Liver (tissue), 8 donors: ENCODE measurements at regions not wholly inside any gene's neighbourhood (a gene's known extent, or its start where the extent isn't known, plus 50 kb on each side); places are given as distances from the start of the nearest gene placed in this dataset.

ENCODE experiments used
- DNase-seq: peaks from one replicate; pipeline ENCODE4 v3.0.0-alpha.2; 2017; ENCODE audit warnings: low spot score
- H3K27ac ChIP-seq, 2 donors: one replicate each; pipeline ENCODE4 v1.7.0; 2013; ENCODE audit warnings: inconsistent platforms in 2 of 2, low read length in 2 of 2, control low read depth in 1 of 2, low read depth in 1 of 2, mild to moderate bottlenecking in 1 of 2
- H3K27me3 ChIP-seq, 4 donors: one replicate each; pipeline versions ENCODE4 v1.6.1 to v1.7.0; 2013; ENCODE audit warnings: low read length in 3 of 4, inconsistent platforms in 1 of 4, mild to moderate bottlenecking in 1 of 4, moderate library complexity in 1 of 4; ENCODE audit not compliant: control insufficient read depth in 4 of 4, insufficient read depth in 4 of 4
- H3K36me3 ChIP-seq, 4 donors: one replicate each; pipeline versions ENCODE4 v1.6.1 to v1.7.0; 2013; ENCODE audit warnings: low read length in 3 of 4, mild to moderate bottlenecking in 3 of 4, low read depth in 1 of 4, moderate library complexity in 1 of 4; ENCODE audit not compliant: control insufficient read depth in 4 of 4, insufficient read depth in 3 of 4
- H3K4me1 ChIP-seq, 4 donors: one replicate each; pipeline versions ENCODE4 v1.6.1 to v1.7.0; 2013; ENCODE audit warnings: low read length in 3 of 4, mild to moderate bottlenecking in 3 of 4, moderate library complexity in 1 of 4; ENCODE audit not compliant: control insufficient read depth in 4 of 4, insufficient read depth in 4 of 4
- H3K4me3 ChIP-seq, 3 donors: one replicate each; pipeline versions ENCODE4 v1.6.1 to v1.7.0; 2013; ENCODE audit warnings: low read length in 3 of 3, control low read depth in 1 of 3, low read depth in 1 of 3, mild to moderate bottlenecking in 1 of 3
- H3K9ac ChIP-seq, 2 donors: one replicate each; pipeline ENCODE4 v1.7.0; 2013; ENCODE audit warnings: low read length in 2 of 2, mild to moderate bottlenecking in 2 of 2, moderate library complexity in 2 of 2, control low read depth in 1 of 2, low read depth in 1 of 2
- H3K9me3 ChIP-seq, 4 donors: one replicate each; pipeline versions ENCODE4 v1.6.1 to v1.7.0; 2013; ENCODE audit warnings: low read length in 3 of 4; ENCODE audit not compliant: control insufficient read depth in 4 of 4
- ATF3 ChIP-seq: IDR thresholded peaks from 2 replicates; pipeline ENCODE4 v1.6.1; 2016; ENCODE audit warnings: antibody characterized with exemption
- EGR1 ChIP-seq, 2 donors: IDR thresholded peaks; 2 replicates each; pipeline ENCODE4 v1.6.1; 2016 to 2018; ENCODE audit warnings: antibody characterized with exemption in 2 of 2, low read depth in 2 of 2
- FOXA1 ChIP-seq: IDR thresholded peaks from 2 replicates; pipeline ENCODE4 v1.6.1; 2016; ENCODE audit warnings: antibody characterized with exemption
- FOXA2 ChIP-seq: IDR thresholded peaks from 2 replicates; pipeline ENCODE4 v1.6.1; 2016; ENCODE audit warnings: antibody characterized with exemption
- GABPA ChIP-seq, 2 donors: IDR thresholded peaks in 1 of 2; conservative IDR thresholded peaks in 1 of 2; 2 replicates each; pipeline ENCODE4 v1.6.1; 2016; ENCODE audit warnings: antibody characterized with exemption in 2 of 2, mild to moderate bottlenecking in 1 of 2, moderate library complexity in 1 of 2
- HNF4A ChIP-seq, 2 donors: conservative IDR thresholded peaks; 2 replicates each; pipeline ENCODE4 v1.6.1; 2016; ENCODE audit warnings: antibody characterized with exemption in 2 of 2, mild to moderate bottlenecking in 2 of 2
- HNF4G ChIP-seq: IDR thresholded peaks from 2 replicates; pipeline ENCODE4 v1.6.1; 2016; ENCODE audit warnings: antibody characterized with exemption
- JUND ChIP-seq, 2 donors: IDR thresholded peaks; 2 replicates each; pipeline ENCODE4 v1.6.1; 2016; ENCODE audit warnings: antibody characterized with exemption in 2 of 2
- NR2F2 ChIP-seq: IDR thresholded peaks from 2 replicates; pipeline ENCODE4 v1.6.1; 2016; ENCODE audit warnings: antibody characterized with exemption
- RAD21 ChIP-seq, 2 donors: IDR thresholded peaks; 2 replicates each; pipeline ENCODE4 v1.6.1; 2016; ENCODE audit warnings: antibody characterized with exemption in 2 of 2, mild to moderate bottlenecking in 2 of 2
- REST ChIP-seq: IDR thresholded peaks from 2 replicates; pipeline ENCODE4 v1.6.1; 2016; ENCODE audit warnings: antibody characterized with exemption, mild to moderate bottlenecking
- SP1 ChIP-seq: IDR thresholded peaks from 2 replicates; pipeline ENCODE4 v1.6.1; 2018; ENCODE audit warnings: antibody characterized with exemption, mild to moderate bottlenecking
- TAF1 ChIP-seq: conservative IDR thresholded peaks from 2 replicates; pipeline ENCODE4 v1.6.1; 2016; ENCODE audit warnings: antibody characterized with exemption, mild to moderate bottlenecking
- YY1 ChIP-seq: IDR thresholded peaks from 2 replicates; pipeline ENCODE4 v1.6.1; 2016; ENCODE audit warnings: antibody characterized with exemption, mild to moderate bottlenecking
- ZBTB33 ChIP-seq: IDR thresholded peaks from 2 replicates; pipeline ENCODE4 v1.6.1; 2016; ENCODE audit warnings: antibody characterized with exemption
- WGBS: extraction: QIAGEN DNeasy Blood & Tissue Kit; methylation state at CpG from one replicate; pipeline ENCODE4 v1.1.7; 2013; 5-methylcytosine and 5-hydroxymethylcytosine counted together
- TF ChIP-seq, protein P1 (sequence below): fragments of 150-350 bp; IDR thresholded peaks from 2 replicates; pipeline ENCODE4 v1.5.1; 2017; ENCODE audit warnings: improper control_type of control experiment, low read depth, low read length; ENCODE audit not compliant: missing input control
- donor health status: healthy.
- donor health status: healthy.
- donor health status: healthy.
- donor health status: healthy.
- donor health status: healthy.

GRCh38 chr12:127779301-127780045 is 487.5 kb upstream of the TMEM132C start:
- 69% methylated on average over 12 of the region's 12 CpGs for WGBS
- peaks cover 0 to 8% (median under 1%) of the 10 kb centered on the region in 4 donors for H3K27me3 ChIP-seq
- DNase-seq: no peak
- H3K9ac ChIP-seq: no peak overlapping the region
- no peaks in the 10 kb centered on the region for H3K36me3 ChIP-seq
- TF ChIP-seq FOXA1 (no peak), HNF4A (conservative IDR thresholded peaks at IDR 0.05) (no peak), TAF1 (no peak), NR2F2 (no peak), REST (no peak), RAD21 (IDR thresholded peaks at IDR 0.05) (no peak), HNF4G (no peak), GABPA (IDR thresholded peaks at IDR 0.05 in 1 of 2, conservative IDR thresholded peaks at IDR 0.05 in 1 of 2) (no peak)
- TF ChIP-seq, protein P1, sequence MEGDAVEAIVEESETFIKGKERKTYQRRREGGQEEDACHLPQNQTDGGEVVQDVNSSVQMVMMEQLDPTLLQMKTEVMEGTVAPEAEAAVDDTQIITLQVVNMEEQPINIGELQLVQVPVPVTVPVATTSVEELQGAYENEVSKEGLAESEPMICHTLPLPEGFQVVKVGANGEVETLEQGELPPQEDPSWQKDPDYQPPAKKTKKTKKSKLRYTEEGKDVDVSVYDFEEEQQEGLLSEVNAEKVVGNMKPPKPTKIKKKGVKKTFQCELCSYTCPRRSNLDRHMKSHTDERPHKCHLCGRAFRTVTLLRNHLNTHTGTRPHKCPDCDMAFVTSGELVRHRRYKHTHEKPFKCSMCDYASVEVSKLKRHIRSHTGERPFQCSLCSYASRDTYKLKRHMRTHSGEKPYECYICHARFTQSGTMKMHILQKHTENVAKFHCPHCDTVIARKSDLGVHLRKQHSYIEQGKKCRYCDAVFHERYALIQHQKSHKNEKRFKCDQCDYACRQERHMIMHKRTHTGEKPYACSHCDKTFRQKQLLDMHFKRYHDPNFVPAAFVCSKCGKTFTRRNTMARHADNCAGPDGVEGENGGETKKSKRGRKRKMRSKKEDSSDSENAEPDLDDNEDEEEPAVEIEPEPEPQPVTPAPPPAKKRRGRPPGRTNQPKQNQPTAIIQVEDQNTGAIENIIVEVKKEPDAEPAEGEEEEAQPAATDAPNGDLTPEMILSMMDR: no peak
- no peak overlapping the region for H3K27ac ChIP-seq
- H3K4me1 ChIP-seq: no peaks in the 10 kb centered on the region
- peaks cover 0 to 3% (median 0%) of the 10 kb centered on the region in 4 donors for H3K9me3 ChIP-seq
- H3K4me3 ChIP-seq: no peak overlapping the region

DNA sequence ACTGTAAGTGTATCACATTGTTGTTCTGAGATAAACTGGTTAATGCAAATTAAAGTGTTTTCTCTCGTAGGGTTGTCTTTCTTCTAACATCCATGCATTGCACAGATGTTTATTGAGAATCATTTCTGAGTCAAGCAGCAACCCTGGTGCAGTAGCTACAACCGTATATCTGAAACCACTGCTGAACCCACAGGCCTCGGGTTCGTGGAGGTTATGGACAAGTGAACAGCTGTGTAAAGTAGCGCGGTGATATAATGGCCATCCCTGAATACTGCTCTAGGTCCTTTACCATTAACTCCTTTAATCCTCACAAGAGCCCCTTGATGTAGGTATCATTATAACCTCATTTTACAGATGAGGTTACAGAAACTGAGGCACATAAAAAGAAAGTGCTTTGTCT is 486.1 kb upstream of the TMEM132C start:
- H3K36me3 ChIP-seq: no peaks in the 10 kb centered on the region
- H3K27me3 ChIP-seq: peaks cover 0 to 8% (median under 1%) of the 10 kb centered on the region in 4 donors
- no peak overlapping the region for H3K9ac ChIP-seq
- no peak overlapping the region for H3K27ac ChIP-seq
- DNase-seq: no peak
- WGBS: 52% methylated on average over 6 of the region's 6 CpGs
- no peaks in the 10 kb centered on the region for H3K4me1 ChIP-seq
- H3K9me3 ChIP-seq: peaks cover 0 to 3% (median 0%) of the 10 kb centered on the region in 4 donors
- H3K4me3 ChIP-seq: no peak overlapping the region
- no peak for TF ChIP-seq HNF4G
- no peak for TF ChIP-seq FOXA1
- no peak for TF ChIP-seq GABPA (IDR thresholded peaks at IDR 0.05 in 1 of 2, conservative IDR thresholded peaks at IDR 0.05 in 1 of 2)
- TF ChIP-seq REST: no peak
- TF ChIP-seq TAF1: no peak
- TF ChIP-seq ATF3: no peak
- no peak for TF ChIP-seq ZBTB33
- TF ChIP-seq RAD21 (IDR thresholded peaks at IDR 0.05): no peak
- no peak for TF ChIP-seq EGR1 (IDR thresholded peaks at IDR 0.05; ENCODE audit: low read depth in 2 of 2)
- no peak for TF ChIP-seq JUND (IDR thresholded peaks at IDR 0.05)
- TF ChIP-seq, protein P1: no peak
- no peak for TF ChIP-seq HNF4A (conservative IDR thresholded peaks at IDR 0.05)
- no peak for TF ChIP-seq FOXA2
- TF ChIP-seq NR2F2: no peak
- no peak for TF ChIP-seq SP1
- TF ChIP-seq YY1: no peak
